Upper lobe of left lung (tissue), 4 donors: ENCODE measurements at regions not wholly inside any gene's neighbourhood (a gene's known extent, or its start where the extent isn't known, plus 50 kb on each side); places are given as distances from the start of the nearest gene placed in this dataset.

Source experiments
- POLR2A ChIP-seq, 4 donors: fragments of 450-650 bp; IDR thresholded peaks; one replicate each; pipeline ENCODE4 v1.5.1; 2016 to 2017; ENCODE audit warnings: antibody characterized with exemption in 4 of 4, mild to moderate bottlenecking in 2 of 4
- POLR2AphosphoS5 ChIP-seq, 2 donors: sonication (generic); formaldehyde crosslinking; IDR thresholded peaks; one replicate each; pipeline ENCODE4 v1.5.1; 2017; ENCODE audit warnings: antibody characterized with exemption in 2 of 2
- TF ChIP-seq, protein P1 (sequence below), 6 experiments: fragments of 450-650 bp in 4 of 6; fragments of 200-600 bp in 2 of 6; sonication (generic) in 2 of 6; IDR thresholded peaks; one replicate each; pipeline ENCODE4 v1.5.1; 2016 to 2019; ENCODE audit warnings: antibody characterized with exemption in 6 of 6

DNA sequence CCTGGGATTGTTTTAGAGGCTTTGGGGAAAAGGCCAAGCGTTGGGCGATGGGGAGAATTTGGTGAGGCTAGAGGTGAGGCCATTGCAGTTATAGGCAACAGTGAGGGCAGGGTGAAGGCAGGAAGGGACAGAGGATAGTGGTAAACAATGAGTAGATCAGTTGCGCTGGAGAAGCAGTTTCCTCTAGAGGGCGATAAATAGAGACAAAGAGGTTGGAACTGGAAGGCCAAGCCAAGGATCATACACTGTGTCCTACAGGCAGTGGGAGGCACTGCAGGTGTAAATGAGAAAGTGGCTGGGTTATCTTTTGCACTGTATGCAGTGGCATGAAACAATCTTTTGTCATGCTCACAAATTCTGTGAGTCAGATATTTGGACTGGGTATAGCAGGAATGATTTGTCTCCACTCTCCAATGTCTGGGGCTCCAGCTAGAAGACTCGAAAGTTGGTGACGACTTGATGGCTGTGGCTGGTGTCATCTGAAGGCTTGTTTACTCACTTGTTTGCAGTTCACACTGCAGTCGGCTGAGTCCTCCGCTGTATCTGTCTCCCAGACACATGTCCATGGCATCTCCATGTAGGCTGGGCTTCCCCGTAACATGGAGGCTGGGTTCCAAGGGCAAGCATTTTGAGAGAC is 82.1 kb downstream of the TNP1 start:
- TF ChIP-seq POLR2A (IDR thresholded peaks at IDR 0.05) (no peak), POLR2AphosphoS5 (IDR thresholded peaks at IDR 0.05) (no peak)
- TF ChIP-seq, protein P1, sequence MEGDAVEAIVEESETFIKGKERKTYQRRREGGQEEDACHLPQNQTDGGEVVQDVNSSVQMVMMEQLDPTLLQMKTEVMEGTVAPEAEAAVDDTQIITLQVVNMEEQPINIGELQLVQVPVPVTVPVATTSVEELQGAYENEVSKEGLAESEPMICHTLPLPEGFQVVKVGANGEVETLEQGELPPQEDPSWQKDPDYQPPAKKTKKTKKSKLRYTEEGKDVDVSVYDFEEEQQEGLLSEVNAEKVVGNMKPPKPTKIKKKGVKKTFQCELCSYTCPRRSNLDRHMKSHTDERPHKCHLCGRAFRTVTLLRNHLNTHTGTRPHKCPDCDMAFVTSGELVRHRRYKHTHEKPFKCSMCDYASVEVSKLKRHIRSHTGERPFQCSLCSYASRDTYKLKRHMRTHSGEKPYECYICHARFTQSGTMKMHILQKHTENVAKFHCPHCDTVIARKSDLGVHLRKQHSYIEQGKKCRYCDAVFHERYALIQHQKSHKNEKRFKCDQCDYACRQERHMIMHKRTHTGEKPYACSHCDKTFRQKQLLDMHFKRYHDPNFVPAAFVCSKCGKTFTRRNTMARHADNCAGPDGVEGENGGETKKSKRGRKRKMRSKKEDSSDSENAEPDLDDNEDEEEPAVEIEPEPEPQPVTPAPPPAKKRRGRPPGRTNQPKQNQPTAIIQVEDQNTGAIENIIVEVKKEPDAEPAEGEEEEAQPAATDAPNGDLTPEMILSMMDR (IDR thresholded peaks at IDR 0.05): peak; percentile 34 to 64 (median 44)
